22Rv1 (cell line): ENCODE measurements at regions not wholly inside any gene's neighbourhood (a gene's known extent, or its start where the extent isn't known, plus 50 kb on each side); places are given as distances from the start of the nearest gene placed in this dataset.

ENCODE experiments used
- H3K27ac ChIP-seq: fragments of 450-650 bp; 2 replicates; pipeline ENCODE4 v1.5.1; 2017
- CTCF ChIP-seq: fragments of 450-650 bp; IDR thresholded peaks from 2 replicates; pipeline ENCODE4 v1.5.1; 2017; ENCODE audit warnings: mild to moderate bottlenecking
- ZFX ChIP-seq: fragments of 450-650 bp; IDR thresholded peaks from 2 replicates; pipeline ENCODE4 v1.6.1; 2017; ENCODE audit warnings: antibody characterized with exemption, borderline replicate concordance

GRCh38 chr18:76252139-76252538 lies 242.9 kb downstream of the ZNF516 start:
- TF ChIP-seq CTCF (no peak), ZFX (no peak)

DNA sequence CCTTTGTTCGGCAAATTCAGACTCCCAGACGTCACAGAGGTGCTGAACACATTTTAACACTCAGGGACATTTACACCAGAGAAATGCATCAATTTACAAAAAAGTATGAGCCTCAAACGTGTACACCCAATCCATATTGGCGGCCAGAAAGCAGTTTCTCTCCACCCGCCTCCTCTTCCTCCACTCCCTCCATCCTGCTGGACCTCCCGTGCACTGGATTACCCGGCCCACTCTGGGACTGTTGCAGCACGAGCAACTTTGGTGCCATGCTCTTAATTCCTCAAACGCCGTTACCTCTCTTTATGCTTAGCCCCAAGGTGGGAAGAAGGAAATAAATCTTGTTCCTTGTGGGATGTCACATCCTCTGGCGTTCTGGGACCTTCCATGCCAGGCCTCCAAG lies 243.4 kb downstream of the ZNF516 start:
- TF ChIP-seq ZFX = no peak
- no peak for TF ChIP-seq CTCF
- H3K27ac ChIP-seq = no peak overlapping the region

More at GRCh38 chr18:76252139-76252538, 242.9 kb downstream of the ZNF516 start:
- no peak overlapping the region for H3K27ac ChIP-seq

- TF ChIP-seq ZFX (no peak), CTCF (no peak)
- H3K27ac ChIP-seq = no peak overlapping the region
Measured at GRCh38 chr18:76246590-76246989, 248.5 kb downstream of the ZNF516 start.

DNA sequence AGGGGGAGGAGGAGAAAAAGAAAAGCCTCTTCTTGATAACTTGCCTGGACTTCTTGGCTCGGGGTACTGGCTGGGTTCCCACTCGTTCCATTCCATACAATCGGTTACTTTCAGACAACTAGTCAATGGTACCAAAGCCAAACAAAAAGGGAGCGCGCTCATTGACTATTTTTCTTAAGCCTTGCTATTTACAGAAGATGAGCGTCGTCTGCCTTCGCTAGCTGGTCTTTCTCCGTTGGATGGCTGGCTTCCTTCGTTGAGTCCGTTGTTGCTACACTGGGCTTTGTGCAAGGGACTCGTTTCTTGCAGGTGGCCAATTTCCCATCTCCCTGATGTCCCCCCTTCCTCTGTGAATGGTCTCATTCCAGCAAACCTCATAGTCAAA lies 260.4 kb downstream of the ZNF516 start:
- no peak overlapping the region for H3K27ac ChIP-seq
- no peak for TF ChIP-seq CTCF

GRCh38 chr18:76233876-76234675 lies 261.0 kb downstream of the ZNF516 start:
- TF ChIP-seq CTCF (no peak), ZFX (no peak)
- no peak overlapping the region for H3K27ac ChIP-seq

- H3K27ac ChIP-seq = no peak overlapping the region
- no peak for TF ChIP-seq ZFX
- TF ChIP-seq CTCF = no peak
Measured at GRCh38 chr18:76233406-76233805, 261.6 kb downstream of the ZNF516 start.

DNA sequence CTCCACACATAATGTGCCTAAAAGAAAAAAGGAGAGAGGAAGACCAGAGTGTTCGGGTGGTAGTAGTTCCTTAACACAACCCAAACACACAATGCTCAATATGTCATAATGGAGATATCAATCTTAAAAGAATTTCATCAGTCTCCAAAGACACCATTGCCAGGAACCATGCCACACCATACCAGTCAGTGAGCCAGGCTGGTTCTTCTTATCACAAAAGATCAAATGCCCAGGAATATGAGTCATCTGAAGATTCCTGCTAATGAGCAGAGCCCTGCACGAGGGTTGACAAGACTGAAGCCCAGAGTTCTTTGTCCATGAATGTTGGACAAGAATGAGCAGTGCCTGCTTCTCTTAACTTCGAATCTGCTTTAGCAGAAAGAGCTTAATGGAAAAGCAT lies 262.3 kb downstream of the ZNF516 start:
- TF ChIP-seq CTCF = no peak
- TF ChIP-seq ZFX = no peak

More for the DNA sequence above, 262.3 kb downstream of the ZNF516 start:
- no peak overlapping the region for H3K27ac ChIP-seq
